Endothelial cell of umbilical vein (primary cell): ENCODE measurements at regions not wholly inside any gene's neighbourhood (a gene's known extent, or its start where the extent isn't known, plus 50 kb on each side); places are given as distances from the start of the nearest gene placed in this dataset.

Source experiments
- EZH2 ChIP-seq: IDR thresholded peaks from 2 replicates; pipeline ENCODE4 v1.6.1; 2012; ENCODE audit warnings: borderline replicate concordance, low read depth, mild to moderate bottlenecking, moderate library complexity, low read length, inconsistent platforms; ENCODE audit not compliant: severe bottlenecking
- JUN ChIP-seq: IDR thresholded peaks from 2 replicates; pipeline ENCODE4 v1.6.1; 2011; ENCODE audit warnings: borderline replicate concordance, low read depth; ENCODE audit not compliant: insufficient read length, insufficient read depth
- MYC ChIP-seq: IDR thresholded peaks from one replicate; pipeline ENCODE4 v1.6.1; 2011; ENCODE audit warnings: mild to moderate bottlenecking, low read depth, low read length
- POLR2A ChIP-seq: IDR thresholded peaks from 2 replicates; pipeline ENCODE4 v1.6.1; 2012; ENCODE audit warnings: low read depth, mild to moderate bottlenecking, control low read depth, low read length
- POLR2AphosphoS5 ChIP-seq: IDR thresholded peaks from 2 replicates; pipeline ENCODE4 v1.6.1; 2012; ENCODE audit warnings: low read depth, mild to moderate bottlenecking, control low read depth, low read length, moderate library complexity; ENCODE audit not compliant: insufficient read depth
- TF ChIP-seq, protein P1 (sequence below): IDR thresholded peaks from 2 replicates; pipeline ENCODE4 v1.6.1; 2011; ENCODE audit not compliant: insufficient read depth, insufficient read length
- TF ChIP-seq, protein P2 (sequence below), 2 donors: IDR thresholded peaks; 1 replicate in 1 of 2; 2 replicates in 1 of 2; pipeline ENCODE4 v1.5.1; 2011; ENCODE audit warnings: low read length in 2 of 2, mild to moderate bottlenecking in 2 of 2, moderate library complexity in 2 of 2, control low read depth in 1 of 2, inconsistent platforms in 1 of 2, low read depth in 1 of 2; ENCODE audit not compliant: insufficient read depth in 1 of 2; ENCODE audit errors: extremely low read depth in 1 of 2

DNA sequence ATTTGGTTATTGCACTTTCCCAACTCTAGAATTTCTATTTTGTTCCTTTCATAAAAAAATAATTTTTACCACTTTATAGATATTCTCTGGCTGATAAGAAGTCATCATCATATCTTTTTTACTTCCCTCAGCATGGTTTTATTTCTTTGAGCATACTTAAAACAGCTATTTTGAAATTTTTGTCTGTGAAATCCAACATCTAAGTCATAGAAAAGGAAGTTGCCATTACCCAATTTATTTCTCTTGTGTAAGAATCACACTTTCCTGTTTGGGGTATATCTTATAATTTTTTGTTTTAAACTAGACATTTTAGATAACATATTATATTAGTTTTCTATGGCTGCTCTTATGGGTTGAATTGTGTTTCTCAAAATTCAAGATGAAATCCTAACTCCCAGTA, 400.2 kb upstream of the OR4E1 start:
- TF ChIP-seq, protein P1, sequence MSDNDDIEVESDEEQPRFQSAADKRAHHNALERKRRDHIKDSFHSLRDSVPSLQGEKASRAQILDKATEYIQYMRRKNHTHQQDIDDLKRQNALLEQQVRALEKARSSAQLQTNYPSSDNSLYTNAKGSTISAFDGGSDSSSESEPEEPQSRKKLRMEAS, result no peak
- TF ChIP-seq, protein P2, sequence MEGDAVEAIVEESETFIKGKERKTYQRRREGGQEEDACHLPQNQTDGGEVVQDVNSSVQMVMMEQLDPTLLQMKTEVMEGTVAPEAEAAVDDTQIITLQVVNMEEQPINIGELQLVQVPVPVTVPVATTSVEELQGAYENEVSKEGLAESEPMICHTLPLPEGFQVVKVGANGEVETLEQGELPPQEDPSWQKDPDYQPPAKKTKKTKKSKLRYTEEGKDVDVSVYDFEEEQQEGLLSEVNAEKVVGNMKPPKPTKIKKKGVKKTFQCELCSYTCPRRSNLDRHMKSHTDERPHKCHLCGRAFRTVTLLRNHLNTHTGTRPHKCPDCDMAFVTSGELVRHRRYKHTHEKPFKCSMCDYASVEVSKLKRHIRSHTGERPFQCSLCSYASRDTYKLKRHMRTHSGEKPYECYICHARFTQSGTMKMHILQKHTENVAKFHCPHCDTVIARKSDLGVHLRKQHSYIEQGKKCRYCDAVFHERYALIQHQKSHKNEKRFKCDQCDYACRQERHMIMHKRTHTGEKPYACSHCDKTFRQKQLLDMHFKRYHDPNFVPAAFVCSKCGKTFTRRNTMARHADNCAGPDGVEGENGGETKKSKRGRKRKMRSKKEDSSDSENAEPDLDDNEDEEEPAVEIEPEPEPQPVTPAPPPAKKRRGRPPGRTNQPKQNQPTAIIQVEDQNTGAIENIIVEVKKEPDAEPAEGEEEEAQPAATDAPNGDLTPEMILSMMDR (IDR thresholded peaks at IDR 0.05; ENCODE audit: extremely low read depth in 1 of 2, insufficient read depth in 1 of 2, low read depth in 1 of 2, low read length in 2 of 2), result no peak
- no peak for TF ChIP-seq POLR2A
- no peak for TF ChIP-seq EZH2
- no peak for TF ChIP-seq JUN
- TF ChIP-seq MYC, result no peak
- TF ChIP-seq POLR2AphosphoS5, result no peak
